RWPE2 (cell line): ENCODE measurements at regions not wholly inside any gene's neighbourhood (a gene's known extent, or its start where the extent isn't known, plus 50 kb on each side); places are given as distances from the start of the nearest gene placed in this dataset.

Source experiments
- ATAC-seq: fragments of 200-7000 bp; cut with Tn5 transposase; 3 replicates; pipeline ENCODE4 v1.9.1; 2021; ENCODE audit warnings: low read depth
- DNase-seq: peaks from one replicate; pipeline ENCODE4 v3.0.0-alpha.2; 2020; ENCODE audit warnings: low spot score
- H3K27ac ChIP-seq: fragments of 450-650 bp; 2 replicates; pipeline ENCODE4 v1.5.1; 2017; ENCODE audit warnings: mild to moderate bottlenecking; ENCODE audit not compliant: poor library complexity, severe bottlenecking
- H3K27me3 ChIP-seq: fragments of 250-450 bp; sonication (Bioruptor Pico); 2 replicates; pipeline ENCODE4 v1.5.1; 2021; ENCODE audit warnings: mild to moderate bottlenecking, moderate library complexity; ENCODE audit not compliant: insufficient read depth, poor library complexity, severe bottlenecking
- H3K36me3 ChIP-seq: fragments of 250-450 bp; sonication (Bioruptor Pico); 2 replicates; pipeline ENCODE4 v1.5.1; 2020; ENCODE audit warnings: low read depth, mild to moderate bottlenecking, moderate library complexity
- H3K4me1 ChIP-seq: fragments of 250-450 bp; sonication (Bioruptor Pico); 2 replicates; pipeline ENCODE4 v1.5.1; 2021; ENCODE audit warnings: mild to moderate bottlenecking, moderate library complexity; ENCODE audit not compliant: insufficient read depth, poor library complexity, severe bottlenecking
- H3K4me3 ChIP-seq: fragments of 250-450 bp; sonication (Bioruptor Pico); 2 replicates; pipeline ENCODE4 v1.5.1; 2021; ENCODE audit warnings: mild to moderate bottlenecking, moderate library complexity; ENCODE audit not compliant: severe bottlenecking
- H3K9me3 ChIP-seq: fragments of 250-450 bp; sonication (Bioruptor Pico); 2 replicates; pipeline ENCODE4 v1.5.1; 2021; ENCODE audit warnings: mild to moderate bottlenecking, moderate library complexity; ENCODE audit not compliant: severe bottlenecking
- CTCF ChIP-seq: fragments of 450-650 bp; IDR thresholded peaks from one replicate; pipeline ENCODE4 v1.5.1; 2017; ENCODE audit warnings: mild to moderate bottlenecking, moderate library complexity; ENCODE audit not compliant: poor library complexity, severe bottlenecking

- no peak for ATAC-seq
These were observed 639.0 kb upstream of the DPP6 start for GRCh38 chr7:153413199-153413539.

GRCh38 chr7:153413540-153414287, 638.5 kb upstream of the DPP6 start:
- no peaks in the 10 kb centered on the region for H3K9me3 ChIP-seq
- no peak for TF ChIP-seq CTCF
- no peaks in the 10 kb centered on the region for H3K4me1 ChIP-seq
- no peaks in the 10 kb centered on the region for H3K36me3 ChIP-seq
- ATAC-seq (no peak), DNase-seq (no peak)
- no peak overlapping the region for H3K4me3 ChIP-seq
- H3K27me3 ChIP-seq = no peaks in the 10 kb centered on the region
- H3K27ac ChIP-seq = no peak overlapping the region

More at GRCh38 chr7:153413199-153413539, 639.0 kb upstream of the DPP6 start:
- no peak for TF ChIP-seq CTCF
- DNase-seq = no peak
- no peaks in the 10 kb centered on the region for H3K27me3 ChIP-seq
- no peaks in the 10 kb centered on the region for H3K36me3 ChIP-seq
- H3K9me3 ChIP-seq = peaks cover 1% of the 10 kb centered on the region
- no peak overlapping the region for H3K27ac ChIP-seq
- no peaks in the 10 kb centered on the region for H3K4me1 ChIP-seq
- no peak overlapping the region for H3K4me3 ChIP-seq

GRCh38 chr7:153414288-153414629, 637.9 kb upstream of the DPP6 start:
- Histone ChIP-seq H3K27ac (no peak overlapping the region), H3K4me1 (no peaks in the 10 kb centered on the region), H3K27me3 (no peaks in the 10 kb centered on the region), H3K9me3 (no peaks in the 10 kb centered on the region), H3K4me3 (no peak overlapping the region), H3K36me3 (no peaks in the 10 kb centered on the region)
- no peak for DNase-seq
- no peak for TF ChIP-seq CTCF
- no peak for ATAC-seq

- ATAC-seq (no peak), DNase-seq (no peak)
- Histone ChIP-seq H3K36me3 (no peaks in the 10 kb centered on the region), H3K27ac (no peak overlapping the region), H3K9me3 (peaks cover 1% of the 10 kb centered on the region), H3K27me3 (no peaks in the 10 kb centered on the region), H3K4me3 (no peak overlapping the region), H3K4me1 (no peaks in the 10 kb centered on the region)
- no peak for TF ChIP-seq CTCF
These were observed 636.6 kb upstream of the DPP6 start for GRCh38 chr7:153415632-153416031.

GRCh38 chr7:153422291-153423209, 629.6 kb upstream of the DPP6 start:
- H3K27me3 ChIP-seq = no peaks in the 10 kb centered on the region
- ATAC-seq = no peak
- no peak overlapping the region for H3K4me3 ChIP-seq
- DNase-seq = no peak
- TF ChIP-seq CTCF = no peak
- no peak overlapping the region for H3K27ac ChIP-seq
- no peaks in the 10 kb centered on the region for H3K4me1 ChIP-seq
- no peaks in the 10 kb centered on the region for H3K36me3 ChIP-seq
- H3K9me3 ChIP-seq = peaks cover 2% of the 10 kb centered on the region
